H9 (cell line): ENCODE measurements at regions not wholly inside any gene's neighbourhood (a gene's known extent, or its start where the extent isn't known, plus 50 kb on each side); places are given as distances from the start of the nearest gene placed in this dataset.

ENCODE experiments used
- DNase-seq: peaks from one replicate; pipeline ENCODE4 v3.0.0-alpha.2; 2017
- H2AFZ ChIP-seq: one replicate; pipeline ENCODE4 v1.6.1; 2013; ENCODE audit warnings: mild to moderate bottlenecking, low read length, control low read depth, moderate library complexity
- H2AK5ac ChIP-seq: 2 replicates; pipeline ENCODE4 v1.6.1; 2013; ENCODE audit warnings: low read length, control low read depth, mixed read lengths; ENCODE audit not compliant: insufficient read length
- H2BK120ac ChIP-seq: one replicate; pipeline ENCODE4 v1.6.1; 2013; ENCODE audit warnings: low read depth, mild to moderate bottlenecking, low read length, control low read depth, inconsistent platforms; ENCODE audit not compliant: poor library complexity, severe bottlenecking
- H2BK12ac ChIP-seq: 2 replicates; pipeline ENCODE4 v1.6.1; 2013; ENCODE audit warnings: low read length, control low read depth, mixed read lengths, low read depth; ENCODE audit not compliant: insufficient read length
- H2BK15ac ChIP-seq: 2 replicates; pipeline ENCODE4 v1.6.1; 2013; ENCODE audit warnings: low read depth, low read length, control low read depth
- H2BK20ac ChIP-seq: one replicate; pipeline ENCODE4 v1.6.1; 2013; ENCODE audit warnings: low read depth, mild to moderate bottlenecking, low read length, control low read depth, inconsistent platforms; ENCODE audit not compliant: poor library complexity, severe bottlenecking
- H2BK5ac ChIP-seq: 2 replicates; pipeline ENCODE4 v1.6.1; 2013; ENCODE audit warnings: low read length, control low read depth, mixed read lengths; ENCODE audit not compliant: insufficient read length
- H3K14ac ChIP-seq: 2 replicates; pipeline ENCODE4 v1.6.1; 2013; ENCODE audit warnings: low read length, control low read depth; ENCODE audit not compliant: insufficient read depth
- H3K18ac ChIP-seq: 2 replicates; pipeline ENCODE4 v1.6.1; 2013; ENCODE audit warnings: low read depth, mild to moderate bottlenecking, mixed read lengths, low read length, control low read depth; ENCODE audit not compliant: insufficient read length
- H3K23ac ChIP-seq: 2 replicates; pipeline ENCODE4 v1.6.1; 2013; ENCODE audit warnings: low read length, control low read depth, mixed read lengths, low read depth; ENCODE audit not compliant: insufficient read length
- H3K23me2 ChIP-seq: 2 replicates; pipeline ENCODE4 v1.6.1; 2013; ENCODE audit warnings: low read depth, mild to moderate bottlenecking, mixed read lengths, low read length, control low read depth; ENCODE audit not compliant: insufficient read length, poor library complexity, severe bottlenecking
- H3K27ac ChIP-seq: 2 replicates; pipeline ENCODE4 v1.5.1; 2013; ENCODE audit warnings: low read length, control low read depth, mixed read lengths, low read depth; ENCODE audit not compliant: insufficient read length
- H3K27me3 ChIP-seq: 2 replicates; pipeline ENCODE4 v1.6.1; 2013; ENCODE audit warnings: low read length, control low read depth, inconsistent platforms; ENCODE audit not compliant: insufficient read depth
- H3K4ac ChIP-seq: 2 replicates; pipeline ENCODE4 v1.6.1; 2013; ENCODE audit warnings: low read depth, mild to moderate bottlenecking, control low read depth, inconsistent platforms, low read length, moderate library complexity
- H3K4me1 ChIP-seq: 2 replicates; pipeline ENCODE4 v1.6.1; 2013; ENCODE audit warnings: low read length, control low read depth, inconsistent platforms; ENCODE audit not compliant: insufficient read depth
- H3K4me2 ChIP-seq: 2 replicates; pipeline ENCODE4 v1.6.1; 2013; ENCODE audit warnings: low read length, control low read depth, mixed read lengths; ENCODE audit not compliant: insufficient read length, insufficient read depth
- H3K56ac ChIP-seq: 2 replicates; pipeline ENCODE4 v1.6.1; 2013; ENCODE audit warnings: low read depth, mild to moderate bottlenecking, mixed read lengths, low read length, control low read depth; ENCODE audit not compliant: insufficient read length
- H3K79me1 ChIP-seq: 2 replicates; pipeline ENCODE4 v1.6.1; 2013; ENCODE audit warnings: low read depth, mild to moderate bottlenecking, moderate library complexity, low read length, control low read depth, inconsistent platforms; ENCODE audit not compliant: insufficient read depth, poor library complexity, severe bottlenecking
- H3K79me2 ChIP-seq: 2 replicates; pipeline ENCODE4 v1.6.1; 2013; ENCODE audit warnings: low read length, control low read depth, inconsistent platforms; ENCODE audit not compliant: insufficient read depth
- H3K9ac ChIP-seq: 2 replicates; pipeline ENCODE4 v1.6.1; 2013; ENCODE audit warnings: low read length, control low read depth, mixed read lengths; ENCODE audit not compliant: insufficient read length; ENCODE audit errors: extremely low read depth
- H3K9me3 ChIP-seq: one replicate; pipeline ENCODE4 v1.6.1; 2013; ENCODE audit warnings: low read depth, low read length, inconsistent platforms; ENCODE audit not compliant: control insufficient read depth
- H3T11ph ChIP-seq: one replicate; pipeline ENCODE4 v1.6.1; 2013; ENCODE audit warnings: mild to moderate bottlenecking, low read length, control low read depth, inconsistent platforms
- H4K20me1 ChIP-seq: one replicate; pipeline ENCODE4 v1.6.1; 2013; ENCODE audit not compliant: control insufficient read depth, insufficient read length, insufficient read depth
- H4K5ac ChIP-seq: 2 replicates; pipeline ENCODE4 v1.6.1; 2013; ENCODE audit warnings: low read depth, mild to moderate bottlenecking, mixed read lengths, low read length, control low read depth; ENCODE audit not compliant: insufficient read length
- H4K8ac ChIP-seq: replicated peaks from 2 replicates; pipeline ENCODE4 v1.6.1; 2013; ENCODE audit warnings: low read length, control low read depth, mixed read lengths, low read depth; ENCODE audit not compliant: insufficient read length
- H4K91ac ChIP-seq: 2 replicates; pipeline ENCODE4 v1.6.1; 2013; ENCODE audit warnings: low read depth, mild to moderate bottlenecking, moderate library complexity, mixed read lengths, low read length, control low read depth; ENCODE audit not compliant: insufficient read length
- H3K27ac Mint-ChIP-seq, 3 experiments: 2 replicates in 2 of 3; 3 replicates in 1 of 3; pipeline ENCODE4 v1.8.0; 2020 to 2021; ENCODE audit warnings: mixed read lengths in 3 of 3, mild to moderate bottlenecking in 1 of 3, moderate library complexity in 1 of 3
- H3K27me3 Mint-ChIP-seq: 2 replicates; pipeline ENCODE4 v1.8.0; 2021; ENCODE audit warnings: low read depth, mild to moderate bottlenecking, moderate library complexity, mixed read lengths
- H3K36me3 Mint-ChIP-seq, 3 experiments: 2 replicates in 2 of 3; 3 replicates in 1 of 3; pipeline ENCODE4 v1.8.0; 2020 to 2021; ENCODE audit warnings: low read depth in 3 of 3, mixed read lengths in 3 of 3; ENCODE audit not compliant: insufficient read depth in 1 of 3
- H3K4me1 Mint-ChIP-seq, 2 experiments: 2 replicates each; pipeline ENCODE4 v1.8.0; 2020; ENCODE audit warnings: mixed read lengths in 2 of 2
- H3K4me3 Mint-ChIP-seq, 2 experiments: 2 replicates in 1 of 2; 3 replicates in 1 of 2; pipeline ENCODE4 v1.8.0; 2020 to 2021; ENCODE audit warnings: mild to moderate bottlenecking in 2 of 2, mixed read lengths in 2 of 2, moderate library complexity in 1 of 2
- H3K9me3 Mint-ChIP-seq, 2 experiments: 2 replicates in 1 of 2; 3 replicates in 1 of 2; pipeline ENCODE4 v1.8.0; 2020; ENCODE audit warnings: mild to moderate bottlenecking in 2 of 2, mixed read lengths in 2 of 2, moderate library complexity in 1 of 2
- TF ChIP-seq, protein P1 (sequence below): fragments of 200-600 bp; sonication (generic); conservative IDR thresholded peaks from 3 replicates; pipeline ENCODE4 v1.8.0; 2021; ENCODE audit warnings: antibody characterized with exemption, mild to moderate bottlenecking

DNA sequence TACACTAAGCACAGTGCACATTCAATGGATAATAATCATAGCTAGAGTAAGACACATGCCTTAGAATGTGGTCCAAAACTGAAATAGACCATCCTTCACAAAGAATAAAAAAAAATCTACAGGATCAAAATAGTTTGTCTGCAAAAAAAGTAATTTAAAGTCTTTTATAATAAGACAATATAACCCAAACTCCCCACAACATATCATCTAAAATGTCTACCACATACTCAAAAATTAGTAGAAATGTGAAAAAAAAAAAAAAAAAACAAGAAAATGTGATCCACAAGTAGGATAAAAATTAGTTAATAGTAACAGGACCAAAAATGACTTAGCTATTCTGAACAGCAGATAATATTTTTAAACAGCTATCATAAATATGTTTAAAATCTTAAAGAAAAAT, 557.2 kb upstream of the ARID1B start:
- DNase-seq, result no peak
- Histone ChIP-seq H3K9me3 (no peaks in the 10 kb centered on the region), H3K18ac (no peak overlapping the region), H3T11ph (no peak overlapping the region), H4K8ac (no peak overlapping the region), H4K5ac (no peak overlapping the region), H3K4ac (no peak overlapping the region), H3K4me2 (no peak overlapping the region), H2BK5ac (no peak overlapping the region), H2BK12ac (no peak overlapping the region), H3K23me2 (no peaks in the 10 kb centered on the region), H2BK20ac (no peak overlapping the region), H3K23ac (no peak overlapping the region), H2AK5ac (no peak overlapping the region), H3K79me2 (no peaks in the 10 kb centered on the region), H4K20me1 (no peaks in the 10 kb centered on the region), H3K4me1 (no peaks in the 10 kb centered on the region), H3K27me3 (no peaks in the 10 kb centered on the region), H2BK120ac (no peak overlapping the region), H3K14ac (no peak overlapping the region), H3K79me1 (no peaks in the 10 kb centered on the region), H4K91ac (no peak overlapping the region), H3K56ac (no peak overlapping the region), H3K9ac (no peak overlapping the region), H2AFZ (no peak overlapping the region), H2BK15ac (no peak overlapping the region), H3K27ac (no peak overlapping the region)
- H3K4me1 Mint-ChIP-seq, result no peaks in the 10 kb centered on the region
- H3K27me3 Mint-ChIP-seq, result no peaks in the 10 kb centered on the region
- no peaks in the 10 kb centered on the region for H3K9me3 Mint-ChIP-seq
- TF ChIP-seq, protein P1, sequence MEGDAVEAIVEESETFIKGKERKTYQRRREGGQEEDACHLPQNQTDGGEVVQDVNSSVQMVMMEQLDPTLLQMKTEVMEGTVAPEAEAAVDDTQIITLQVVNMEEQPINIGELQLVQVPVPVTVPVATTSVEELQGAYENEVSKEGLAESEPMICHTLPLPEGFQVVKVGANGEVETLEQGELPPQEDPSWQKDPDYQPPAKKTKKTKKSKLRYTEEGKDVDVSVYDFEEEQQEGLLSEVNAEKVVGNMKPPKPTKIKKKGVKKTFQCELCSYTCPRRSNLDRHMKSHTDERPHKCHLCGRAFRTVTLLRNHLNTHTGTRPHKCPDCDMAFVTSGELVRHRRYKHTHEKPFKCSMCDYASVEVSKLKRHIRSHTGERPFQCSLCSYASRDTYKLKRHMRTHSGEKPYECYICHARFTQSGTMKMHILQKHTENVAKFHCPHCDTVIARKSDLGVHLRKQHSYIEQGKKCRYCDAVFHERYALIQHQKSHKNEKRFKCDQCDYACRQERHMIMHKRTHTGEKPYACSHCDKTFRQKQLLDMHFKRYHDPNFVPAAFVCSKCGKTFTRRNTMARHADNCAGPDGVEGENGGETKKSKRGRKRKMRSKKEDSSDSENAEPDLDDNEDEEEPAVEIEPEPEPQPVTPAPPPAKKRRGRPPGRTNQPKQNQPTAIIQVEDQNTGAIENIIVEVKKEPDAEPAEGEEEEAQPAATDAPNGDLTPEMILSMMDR, result no peak
- H3K36me3 Mint-ChIP-seq, result no peaks in the 10 kb centered on the region
- no peak overlapping the region for H3K4me3 Mint-ChIP-seq
- H3K27ac Mint-ChIP-seq, result no peak overlapping the region
